BE2C (cell line): ENCODE measurements at regions not wholly inside any gene's neighbourhood (a gene's known extent, or its start where the extent isn't known, plus 50 kb on each side); places are given as distances from the start of the nearest gene placed in this dataset.

Experiments
- DNase-seq: peaks from one replicate; pipeline ENCODE4 v3.0.0-alpha.2; 2020
- H3K27me3 ChIP-seq: fragments of 250-450 bp; sonication (Bioruptor Pico); 2 replicates; pipeline ENCODE4 v1.5.1; 2020; ENCODE audit warnings: mild to moderate bottlenecking
- H3K36me3 ChIP-seq: fragments of 250-450 bp; sonication (Bioruptor Pico); 2 replicates; pipeline ENCODE4 v1.5.1; 2020; ENCODE audit warnings: mild to moderate bottlenecking
- H3K4me1 ChIP-seq: fragments of 250-450 bp; sonication (Bioruptor Pico); 2 replicates; pipeline ENCODE4 v1.5.1; 2020
- H3K4me3 ChIP-seq: 2 replicates; pipeline ENCODE4 v1.5.1; 2011; ENCODE audit warnings: low read depth, low read length
- H3K9me3 ChIP-seq: fragments of 250-450 bp; sonication (Bioruptor Pico); 2 replicates; pipeline ENCODE4 v1.5.1; 2020
- CTCF ChIP-seq: IDR thresholded peaks from 2 replicates; pipeline ENCODE4 v1.5.1; 2012; ENCODE audit warnings: mild to moderate bottlenecking, low read depth, low read length

GRCh38 chr3:27779176-27779575 is 57.1 kb upstream of the EOMES start:
- no peaks in the 10 kb centered on the region for H3K9me3 ChIP-seq
- H3K4me1 ChIP-seq = no peaks in the 10 kb centered on the region
- no peak for TF ChIP-seq CTCF
- no peak for DNase-seq
- H3K4me3 ChIP-seq = no peak overlapping the region
- no peaks in the 10 kb centered on the region for H3K36me3 ChIP-seq
- no peaks in the 10 kb centered on the region for H3K27me3 ChIP-seq

DNA sequence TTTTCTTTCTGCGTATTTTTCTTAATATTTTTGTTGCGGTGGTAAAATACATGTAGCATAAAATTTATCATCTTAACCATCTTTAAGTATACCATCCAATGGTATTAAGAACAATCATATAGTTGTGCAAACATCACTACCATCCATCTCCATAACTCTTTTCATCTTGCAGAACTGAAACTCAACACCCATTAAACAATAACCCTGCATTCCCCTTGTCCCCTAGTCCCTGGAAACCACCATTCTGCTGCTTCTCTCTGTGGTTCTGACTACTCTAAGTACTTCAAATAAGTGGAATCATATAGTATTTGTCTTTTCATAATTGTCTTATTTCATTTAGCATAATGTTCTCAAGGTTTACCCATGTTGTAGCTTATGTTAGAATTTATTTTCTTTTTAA is 67.3 kb upstream of the EOMES start:
- no peaks in the 10 kb centered on the region for H3K27me3 ChIP-seq
- no peak for DNase-seq
- H3K4me3 ChIP-seq = no peak overlapping the region
- no peaks in the 10 kb centered on the region for H3K9me3 ChIP-seq
- H3K4me1 ChIP-seq = no peaks in the 10 kb centered on the region
- TF ChIP-seq CTCF = no peak
- no peaks in the 10 kb centered on the region for H3K36me3 ChIP-seq

DNA sequence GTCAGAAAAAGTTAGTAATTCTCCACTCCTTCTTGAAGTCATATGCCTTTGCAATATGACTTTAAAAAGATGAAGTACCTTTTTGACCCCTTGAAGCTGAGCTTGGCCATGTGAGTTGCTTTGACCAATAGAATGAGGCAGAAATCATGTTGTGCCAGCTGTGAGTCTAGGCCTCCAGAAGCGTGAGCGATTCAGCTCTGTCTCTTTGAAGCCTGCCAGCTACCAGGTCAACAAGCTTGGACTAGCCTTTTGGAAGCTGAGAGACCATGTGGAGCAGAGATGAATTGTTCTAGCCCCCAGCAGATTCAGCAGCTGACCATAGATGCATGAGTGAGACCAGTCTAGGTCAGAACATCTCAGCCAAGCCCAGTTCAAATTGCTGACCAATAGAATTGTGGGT is 69.8 kb upstream of the EOMES start:
- Histone ChIP-seq H3K4me3 (no peak overlapping the region), H3K9me3 (no peaks in the 10 kb centered on the region), H3K4me1 (no peaks in the 10 kb centered on the region), H3K36me3 (no peaks in the 10 kb centered on the region), H3K27me3 (no peaks in the 10 kb centered on the region)
- no peak for TF ChIP-seq CTCF
- no peak for DNase-seq

DNA sequence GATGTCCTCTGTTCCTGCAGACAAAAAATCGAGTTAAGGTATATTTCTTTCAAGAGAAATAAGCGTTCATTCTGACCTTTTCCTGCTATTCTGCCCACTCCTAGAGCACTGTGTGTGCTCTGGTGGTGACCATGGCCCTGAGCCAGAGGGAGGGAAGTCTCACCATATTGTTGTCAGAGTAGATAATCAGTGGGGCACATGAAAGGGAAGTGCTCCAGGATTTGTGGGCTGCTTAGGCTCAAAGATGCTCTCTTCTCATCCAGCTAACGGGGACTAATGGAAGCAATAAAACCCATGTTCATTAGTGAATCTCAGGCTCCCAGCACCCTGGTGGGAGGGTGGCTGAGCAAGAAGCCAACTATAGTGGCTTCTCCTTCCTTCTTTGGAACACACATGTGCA is 70.7 kb upstream of the EOMES start:
- Histone ChIP-seq H3K36me3 (no peaks in the 10 kb centered on the region), H3K27me3 (no peaks in the 10 kb centered on the region), H3K9me3 (no peaks in the 10 kb centered on the region), H3K4me1 (no peaks in the 10 kb centered on the region), H3K4me3 (no peak overlapping the region)
- TF ChIP-seq CTCF = no peak
- no peak for DNase-seq

DNA sequence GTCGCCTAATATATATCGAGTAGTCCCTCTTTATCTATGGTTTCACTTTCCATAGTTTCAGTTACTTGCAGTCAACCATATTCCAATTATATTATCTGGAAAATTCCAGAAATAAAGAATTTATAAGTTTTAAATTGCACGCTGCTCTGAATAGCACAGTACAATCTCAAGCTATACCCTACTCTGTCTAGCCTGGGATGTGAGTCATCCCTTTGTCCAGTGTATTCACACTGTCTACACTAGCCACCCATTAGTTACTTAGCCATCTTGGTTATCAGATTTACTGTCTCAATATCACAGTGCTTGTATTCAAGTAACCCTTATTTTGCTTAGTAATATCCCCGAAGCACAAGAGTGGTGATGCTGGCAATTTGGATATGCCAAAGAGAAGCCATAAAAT is 72.1 kb upstream of the EOMES start:
- no peak for TF ChIP-seq CTCF
- no peak for DNase-seq
- Histone ChIP-seq H3K27me3 (no peaks in the 10 kb centered on the region), H3K36me3 (no peaks in the 10 kb centered on the region), H3K4me3 (no peak overlapping the region), H3K9me3 (no peaks in the 10 kb centered on the region), H3K4me1 (no peaks in the 10 kb centered on the region)

GRCh38 chr3:27796365-27796875 is 74.3 kb upstream of the EOMES start:
- no peak for DNase-seq
- Histone ChIP-seq H3K36me3 (no peaks in the 10 kb centered on the region), H3K27me3 (no peaks in the 10 kb centered on the region), H3K4me3 (no peak overlapping the region), H3K9me3 (no peaks in the 10 kb centered on the region), H3K4me1 (no peaks in the 10 kb centered on the region)
- no peak for TF ChIP-seq CTCF
